Kasumi-1 (cell line): ENCODE measurements at regions not wholly inside any gene's neighbourhood (a gene's known extent, or its start where the extent isn't known, plus 50 kb on each side); places are given as distances from the start of the nearest gene placed in this dataset.
"Not testable (repeated sequence)": the region's sequence is repeated elsewhere in the genome, so short reads cannot be mapped to it uniquely, and the experiment has no call there.

Experiments used
- DNase-seq, 2 experiments: peaks; one replicate each; lab custom pipeline; 2025; lab: John Stamatoyannopoulos, UW

DNA sequence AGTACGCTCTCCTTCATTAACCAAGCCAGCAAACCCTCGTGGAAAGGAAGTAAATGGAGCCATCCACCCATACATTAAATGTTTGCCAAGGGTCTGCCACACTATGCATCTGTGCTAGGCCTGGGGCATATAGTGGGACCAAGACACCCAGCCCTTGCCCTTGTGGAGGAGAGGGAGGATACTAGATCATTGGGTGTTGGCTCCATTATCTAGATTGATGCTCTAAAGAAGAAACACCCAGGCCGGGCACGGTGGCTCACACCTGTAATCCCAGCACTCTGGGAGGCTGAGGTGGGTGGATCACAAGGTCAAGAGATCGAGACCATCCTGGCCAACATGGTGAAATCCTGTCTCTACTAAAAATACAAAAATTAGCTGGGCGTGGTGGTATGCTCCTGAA, 193.3 kb upstream of the CDH5 start:
- DNase-seq, result not testable (repeated sequence)

GRCh38 chr16:66172463-66172862, 194.0 kb upstream of the CDH5 start:
- no peak for DNase-seq

- no peak for DNase-seq
Observed at GRCh38 chr16:66171578-66171977, 194.9 kb upstream of the CDH5 start.

DNA sequence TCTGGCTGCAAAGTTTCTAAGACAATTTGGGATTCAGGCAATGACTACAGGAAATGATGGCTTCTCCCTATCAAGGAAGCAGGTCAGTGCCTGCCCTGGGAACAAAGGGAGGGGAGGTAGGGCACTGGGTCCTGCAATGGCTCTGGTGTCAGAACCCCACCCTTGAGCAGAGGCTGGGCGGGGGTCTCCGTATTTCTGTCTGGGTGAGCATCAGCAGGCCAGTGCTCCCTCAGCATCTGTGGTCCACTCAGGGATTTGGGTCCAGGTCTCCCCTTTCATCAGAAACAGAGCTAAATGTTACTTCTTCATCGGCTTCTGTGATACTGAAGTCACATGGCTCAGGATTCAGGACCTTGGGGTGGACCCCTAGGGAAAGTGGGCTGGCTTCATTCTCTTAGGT, 195.5 kb upstream of the CDH5 start:
- no peak for DNase-seq

- DNase-seq, result no peak
Observed at GRCh38 chr16:66169817-66170216, 196.7 kb upstream of the CDH5 start.

- no peak for DNase-seq
Observed at GRCh38 chr16:66168777-66169176, 197.7 kb upstream of the CDH5 start.

DNA sequence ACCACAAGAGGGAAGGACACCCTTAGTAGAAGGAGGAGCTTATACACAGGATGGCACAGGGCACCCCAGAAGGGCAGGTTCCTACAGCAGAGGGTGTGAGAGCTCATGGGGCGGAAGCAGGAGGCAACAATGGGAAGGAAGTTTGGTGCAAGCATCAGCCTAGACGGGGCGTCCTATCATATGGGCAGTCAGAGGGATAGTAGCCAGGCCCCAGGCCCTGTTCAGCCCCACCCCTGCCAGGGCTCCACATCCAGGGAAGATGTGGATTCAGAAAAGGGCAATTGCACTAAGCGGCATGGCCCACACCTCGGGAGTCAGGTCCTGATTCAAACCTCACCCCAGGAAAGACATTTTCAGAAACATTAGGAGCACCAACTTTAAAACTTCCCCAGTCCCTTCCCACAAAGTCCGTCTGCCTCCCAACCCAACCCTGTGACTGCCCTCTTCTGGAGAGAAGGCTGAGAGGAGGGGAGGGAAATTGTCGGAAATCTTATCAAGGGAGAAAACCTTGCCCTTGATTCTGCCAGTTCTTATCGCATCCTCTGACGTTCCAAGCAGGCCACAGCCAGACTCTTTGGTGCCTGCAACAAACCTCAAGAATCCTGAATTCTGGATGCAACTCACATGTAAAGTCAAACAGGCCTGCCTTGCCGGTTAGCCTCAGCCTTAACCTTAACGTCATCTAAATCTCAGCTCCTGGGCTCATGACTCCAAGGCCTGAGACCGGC, 198.8 kb upstream of the CDH5 start:
- DNase-seq, result no peak

DNA sequence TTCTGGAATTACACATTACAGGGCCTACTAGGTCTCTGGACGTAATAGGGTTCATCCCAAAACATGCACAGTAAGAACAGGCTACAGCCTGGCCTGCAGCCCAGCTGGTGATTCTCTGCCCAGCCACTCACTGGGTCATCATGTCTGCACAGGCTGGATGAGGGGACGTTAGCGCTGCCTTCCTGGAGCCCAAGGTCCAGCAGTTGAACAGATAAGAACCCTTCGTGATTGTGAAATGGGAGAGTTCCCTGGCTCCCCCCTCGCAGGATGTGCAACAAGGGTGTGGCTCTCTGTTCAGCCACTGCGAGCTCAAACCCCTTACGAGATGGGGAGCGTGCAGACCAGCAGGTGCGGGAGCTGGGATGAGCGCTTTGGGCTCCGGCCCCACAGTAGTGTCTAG, 200.0 kb upstream of the CDH5 start:
- no peak for DNase-seq

- DNase-seq, result no peak
Observed at GRCh38 chr16:66165879-66166278, 200.6 kb upstream of the CDH5 start.

DNA sequence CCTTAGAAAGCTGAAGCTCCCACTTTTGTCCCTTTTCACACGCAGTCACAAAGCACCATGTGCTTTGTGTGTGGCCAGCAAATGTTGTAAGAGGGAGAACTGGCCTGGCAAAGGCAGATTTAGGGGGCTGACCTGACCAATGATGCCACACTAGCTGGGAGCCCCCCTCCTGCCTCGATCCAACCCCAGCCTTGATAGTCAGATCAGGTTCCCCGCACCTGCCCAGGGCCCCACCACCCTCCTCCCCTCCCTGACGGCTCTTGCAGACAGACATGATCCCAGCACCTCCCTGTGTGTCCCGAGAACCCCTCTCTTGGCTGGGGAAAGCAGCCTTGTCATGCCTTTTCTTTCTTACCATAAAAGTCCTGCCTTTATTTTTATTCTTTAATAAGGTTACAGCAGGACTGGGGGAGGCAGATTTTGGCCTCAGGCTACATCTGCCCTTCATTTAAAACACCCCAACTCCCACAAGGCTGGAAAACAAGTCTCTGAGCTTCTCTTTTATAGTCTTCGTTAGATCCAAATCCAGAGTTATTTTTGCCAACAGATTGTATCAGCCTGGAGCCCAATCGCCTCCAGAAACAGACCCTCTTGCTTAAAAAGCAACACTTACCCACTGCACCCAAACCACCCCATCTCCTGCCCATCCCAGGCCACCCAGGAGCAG, 201.8 kb upstream of the CDH5 start:
- no peak for DNase-seq

GRCh38 chr16:66162821-66163220, 203.7 kb upstream of the CDH5 start:
- no peak for DNase-seq

DNA sequence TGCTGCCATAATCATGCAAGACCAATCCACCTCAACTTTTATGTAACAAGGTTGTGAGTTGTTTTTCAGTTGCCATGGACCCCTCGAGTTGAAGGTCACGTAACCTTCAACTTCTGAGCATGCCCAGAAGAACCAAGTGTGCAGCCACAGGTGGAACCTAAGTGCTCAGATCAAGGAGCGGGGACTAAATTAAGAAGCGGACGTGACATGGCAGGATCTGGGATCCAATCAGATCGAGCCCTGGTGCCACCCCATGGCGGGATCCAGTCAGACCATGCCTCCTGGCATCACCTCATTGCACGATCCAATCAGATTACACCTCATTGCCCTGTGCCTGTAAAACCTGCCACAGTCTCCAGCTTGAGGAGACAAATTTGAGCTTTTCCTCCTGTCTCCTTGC, 204.5 kb upstream of the CDH5 start:
- DNase-seq, result no peak

DNA sequence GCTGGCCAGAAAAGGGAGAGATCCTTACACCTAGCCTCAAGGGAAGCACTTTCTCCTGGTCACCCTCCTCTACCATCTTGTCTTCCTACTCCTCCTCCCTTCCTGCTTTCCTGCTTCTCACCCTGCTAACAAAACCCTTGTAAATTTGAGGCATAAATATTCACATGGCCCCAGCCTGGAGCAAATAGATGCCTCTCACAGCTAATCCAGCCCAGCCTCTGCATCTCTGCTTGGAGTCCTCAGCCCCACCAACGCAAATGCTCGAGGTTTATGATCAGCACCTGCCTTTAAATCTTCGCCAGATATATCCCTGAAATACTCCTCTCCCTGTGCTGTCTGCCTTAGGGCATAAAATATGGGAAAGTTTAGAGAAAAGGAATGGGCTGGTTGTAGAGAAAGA, 205.2 kb upstream of the CDH5 start:
- DNase-seq, result no peak

DNA sequence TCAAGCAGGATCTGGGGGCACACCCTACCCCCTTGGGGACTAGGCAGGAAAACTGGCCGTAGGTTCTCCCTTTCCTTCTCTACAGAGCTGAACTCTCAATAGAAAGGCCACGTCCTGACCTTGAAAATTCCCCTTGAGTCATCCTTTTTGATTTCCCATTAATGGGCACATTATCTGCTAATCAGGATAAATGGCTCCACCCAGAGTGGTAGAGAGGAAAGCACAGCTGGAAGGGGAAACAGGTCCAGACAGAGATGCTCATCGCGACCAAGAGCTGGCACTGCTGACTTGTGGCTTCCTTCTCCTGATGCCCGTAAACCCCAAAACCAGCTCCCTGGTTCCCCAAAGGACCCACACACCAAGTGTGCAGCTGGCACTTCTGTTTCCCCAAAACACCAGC, 206.5 kb upstream of the CDH5 start:
- no peak for DNase-seq

GRCh38 chr16:66156538-66156937, 210.0 kb upstream of the CDH5 start:
- no peak for DNase-seq

GRCh38 chr16:66155933-66156332, 210.6 kb upstream of the CDH5 start:
- no peak for DNase-seq

DNA sequence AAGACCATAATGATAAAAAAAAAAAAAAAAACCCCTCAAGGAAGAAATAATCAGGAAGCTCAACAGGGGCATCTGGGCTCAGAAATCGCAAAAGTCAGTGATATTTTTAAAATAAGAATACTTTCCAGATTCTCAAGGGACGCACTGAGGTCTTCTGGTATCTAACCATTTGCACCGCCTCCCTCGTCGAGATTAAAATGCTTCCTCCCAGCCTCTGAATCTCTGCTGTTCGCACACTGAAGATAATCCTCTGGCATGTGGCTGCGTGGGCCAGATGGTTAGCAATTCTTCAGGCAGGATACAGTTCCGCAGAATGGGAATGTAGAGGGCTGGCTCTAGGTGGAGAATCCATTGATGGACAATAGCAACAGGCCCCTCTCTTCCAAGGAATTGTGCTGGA, 211.7 kb upstream of the CDH5 start:
- no peak for DNase-seq

- DNase-seq, result no peak
Observed at GRCh38 chr16:66152823-66153393, 213.6 kb upstream of the CDH5 start.

GRCh38 chr16:66152181-66152580, 214.3 kb upstream of the CDH5 start:
- DNase-seq, result no peak

DNA sequence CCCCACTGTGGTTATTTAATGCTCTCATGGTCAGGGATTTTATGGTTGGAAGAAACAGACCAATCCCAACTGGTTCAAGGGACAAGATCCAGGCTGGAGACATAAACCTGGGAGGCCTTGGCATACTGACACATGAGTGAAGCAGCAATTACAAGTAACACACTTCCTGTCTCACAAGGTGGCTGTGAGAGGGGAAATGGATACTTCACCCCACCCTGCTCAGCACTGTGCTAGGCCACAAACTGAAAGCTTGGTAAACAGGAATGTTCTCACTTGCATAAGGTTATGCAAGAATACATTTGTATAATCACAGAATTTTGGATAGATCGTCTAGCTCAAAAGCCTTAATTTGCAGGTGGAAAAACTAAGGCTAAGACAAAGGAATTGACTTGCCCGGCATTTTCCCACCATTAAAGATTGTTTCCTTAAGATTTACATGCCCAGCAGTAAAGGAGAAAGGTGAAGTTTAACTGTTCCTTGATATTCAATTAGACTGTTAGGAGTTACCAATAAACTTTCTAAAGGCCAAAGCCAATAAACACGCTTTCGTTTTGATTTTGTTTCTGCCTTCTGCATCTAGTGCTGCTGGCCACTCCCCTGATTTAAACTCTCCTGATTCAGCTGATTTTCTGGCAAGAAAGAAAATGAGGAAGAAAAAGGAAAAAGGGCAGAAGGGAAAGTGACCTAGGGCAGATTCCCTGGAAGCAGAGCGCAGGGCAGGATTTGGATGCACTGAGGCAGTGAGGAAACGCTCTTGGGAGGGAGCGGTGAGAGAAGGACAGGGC, 215.6 kb upstream of the CDH5 start:
- DNase-seq, result peak in 1 of 2 experiments; percentile 25

DNA sequence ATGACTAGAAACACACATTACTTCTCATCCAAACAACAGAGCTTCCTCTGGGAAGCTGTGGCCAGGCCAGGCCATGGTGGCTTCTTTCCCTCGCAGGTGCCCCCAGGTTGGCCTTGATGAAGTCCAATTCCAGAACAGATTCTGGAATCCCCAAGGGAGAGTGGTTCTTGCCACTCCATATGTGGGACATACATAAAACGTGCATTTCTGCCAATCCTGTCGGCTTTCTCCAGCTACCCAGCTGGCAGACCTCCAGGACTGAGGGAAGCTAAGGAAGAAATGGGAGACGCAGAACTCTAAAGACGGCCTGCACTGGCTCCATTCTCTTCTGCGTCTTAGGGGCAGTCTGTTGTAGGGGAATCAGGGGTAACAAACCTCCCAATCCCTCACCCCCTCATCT, 219.2 kb upstream of the CDH5 start:
- no peak for DNase-seq

- no peak for DNase-seq
Observed at GRCh38 chr16:66146798-66147197, 219.7 kb upstream of the CDH5 start.

DNA sequence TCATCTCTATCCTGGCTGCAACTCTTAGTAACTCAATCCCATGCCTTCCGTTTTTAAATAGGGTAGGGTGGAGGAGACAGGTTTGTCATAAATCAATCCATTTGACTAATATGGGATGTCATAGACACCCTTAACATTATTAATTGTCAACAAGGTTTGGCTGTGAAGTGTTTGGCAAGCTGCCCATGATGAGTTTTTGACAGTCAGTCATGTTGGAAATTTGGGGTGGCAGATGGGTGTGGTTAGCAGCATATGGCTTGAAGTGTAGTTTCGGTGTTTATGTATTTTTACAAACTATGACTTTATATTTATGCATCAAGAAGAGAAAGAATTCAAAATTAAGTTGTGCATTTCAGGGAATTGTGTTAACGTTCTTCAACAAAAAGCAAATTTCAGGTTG, 221.8 kb upstream of the CDH5 start:
- no peak for DNase-seq
